DMS53 (cell line): ENCODE measurements at regions not wholly inside any gene's neighbourhood (a gene's known extent, or its start where the extent isn't known, plus 50 kb on each side); places are given as distances from the start of the nearest gene placed in this dataset.

ENCODE experiments used
- DNase-seq: peaks from one replicate; lab custom pipeline; 2025; lab: John Stamatoyannopoulos, UW

GRCh38 chr11:129324533-129325175, 51.0 kb upstream of the BARX2 start:
- DNase-seq, result peak; percentile 95

GRCh38 chr11:129323896-129324502, 51.6 kb upstream of the BARX2 start:
- DNase-seq, result peak; percentile 89

- no peak for DNase-seq
Observed at GRCh38 chr11:129322941-129323340, 52.7 kb upstream of the BARX2 start.

GRCh38 chr11:129321076-129321475, 54.6 kb upstream of the BARX2 start:
- DNase-seq, result no peak

DNA sequence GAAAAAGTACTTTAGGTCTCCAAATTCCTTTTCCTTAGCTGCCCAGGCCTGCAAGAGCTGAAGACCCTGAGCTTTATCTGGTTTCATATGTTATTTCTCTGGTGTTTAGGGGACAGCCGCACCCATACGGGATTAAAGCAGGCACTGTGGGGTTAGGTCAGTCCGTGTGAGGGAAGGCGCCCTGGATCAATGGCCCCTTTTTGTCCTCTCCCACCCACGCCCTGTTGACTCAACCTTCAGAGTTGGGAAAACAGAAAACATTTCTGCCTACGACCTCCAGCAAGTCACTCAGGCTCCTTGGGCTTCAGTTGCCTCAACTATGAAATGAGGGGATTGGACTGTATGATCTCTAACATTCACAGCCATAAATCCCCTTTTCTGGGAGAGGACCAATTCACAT, 55.2 kb upstream of the BARX2 start:
- no peak for DNase-seq

GRCh38 chr11:129319751-129320150, 55.9 kb upstream of the BARX2 start:
- no peak for DNase-seq

- no peak for DNase-seq
Observed at GRCh38 chr11:129319201-129319600, 56.4 kb upstream of the BARX2 start.

DNA sequence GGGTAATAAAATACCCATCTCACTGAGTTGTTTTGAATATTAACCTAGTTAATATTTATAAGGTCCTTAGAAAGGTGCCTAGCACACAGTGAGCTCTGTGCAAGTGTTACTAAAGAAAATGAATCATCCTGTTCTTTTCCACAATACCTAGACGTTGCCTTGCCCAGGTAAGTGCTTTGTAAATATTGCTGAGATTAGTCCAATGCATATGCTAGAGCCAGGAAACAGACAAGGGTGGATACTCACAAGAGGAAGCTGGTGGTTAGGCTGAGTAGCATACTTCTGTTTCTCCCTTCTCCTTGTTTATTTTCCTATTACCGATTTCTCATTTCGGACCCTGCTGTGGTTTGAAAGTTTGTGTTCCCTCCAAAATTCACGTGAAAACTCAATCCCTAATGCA, 58.1 kb upstream of the BARX2 start:
- peak; percentile 95 for DNase-seq

GRCh38 chr11:129316781-129317180, 58.9 kb upstream of the BARX2 start:
- DNase-seq, result no peak

DNA sequence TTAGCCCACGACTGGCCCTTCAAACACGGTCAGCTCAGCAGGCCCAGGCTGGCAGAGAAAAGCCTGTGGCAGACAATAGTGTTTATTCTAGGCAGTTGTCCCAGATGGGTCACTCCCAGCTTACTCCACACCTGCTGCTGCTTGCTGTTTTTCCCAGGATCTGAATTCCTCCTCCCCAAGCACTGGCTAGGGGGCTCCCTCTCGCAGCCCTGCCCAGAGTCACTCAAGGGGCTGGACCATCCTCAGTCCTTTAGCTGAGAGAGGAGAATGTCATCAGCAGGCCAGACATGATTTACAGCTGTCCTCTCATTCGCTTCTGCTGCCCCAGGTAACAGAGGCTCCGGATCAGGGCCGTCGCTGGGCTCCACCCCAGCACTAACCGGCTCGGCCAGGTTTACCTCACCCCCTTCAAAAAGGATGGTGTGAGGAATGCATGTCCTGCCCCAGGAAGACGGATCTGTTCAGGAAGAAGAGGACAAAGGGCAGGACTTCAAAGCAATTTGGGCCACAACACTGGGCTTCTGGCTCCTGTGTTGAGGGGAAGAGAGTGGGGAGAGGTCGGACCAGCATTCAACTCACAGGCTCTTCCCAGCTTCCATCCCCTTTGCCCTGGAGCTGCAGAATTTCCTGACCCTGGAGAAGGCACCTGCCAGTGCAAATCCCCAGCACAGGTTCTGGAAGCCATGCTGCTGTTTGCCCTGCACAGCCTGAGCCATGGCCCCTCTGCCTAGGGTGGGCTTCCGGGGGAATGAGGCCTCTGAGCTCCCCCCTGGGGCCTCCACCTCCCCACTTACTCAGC, 59.7 kb upstream of the BARX2 start:
- peak; percentile 100 for DNase-seq

GRCh38 chr11:129314371-129314770, 61.3 kb upstream of the BARX2 start:
- no peak for DNase-seq

- DNase-seq, result peak; percentile 58
Observed at GRCh38 chr11:129313541-129314297, 61.9 kb upstream of the BARX2 start.

GRCh38 chr11:129312730-129313503, 62.7 kb upstream of the BARX2 start:
- DNase-seq, result no peak

GRCh38 chr11:129308241-129308865, 67.3 kb upstream of the BARX2 start:
- DNase-seq, result no peak

- no peak for DNase-seq
Observed at GRCh38 chr11:129307162-129307561, 68.5 kb upstream of the BARX2 start.

DNA sequence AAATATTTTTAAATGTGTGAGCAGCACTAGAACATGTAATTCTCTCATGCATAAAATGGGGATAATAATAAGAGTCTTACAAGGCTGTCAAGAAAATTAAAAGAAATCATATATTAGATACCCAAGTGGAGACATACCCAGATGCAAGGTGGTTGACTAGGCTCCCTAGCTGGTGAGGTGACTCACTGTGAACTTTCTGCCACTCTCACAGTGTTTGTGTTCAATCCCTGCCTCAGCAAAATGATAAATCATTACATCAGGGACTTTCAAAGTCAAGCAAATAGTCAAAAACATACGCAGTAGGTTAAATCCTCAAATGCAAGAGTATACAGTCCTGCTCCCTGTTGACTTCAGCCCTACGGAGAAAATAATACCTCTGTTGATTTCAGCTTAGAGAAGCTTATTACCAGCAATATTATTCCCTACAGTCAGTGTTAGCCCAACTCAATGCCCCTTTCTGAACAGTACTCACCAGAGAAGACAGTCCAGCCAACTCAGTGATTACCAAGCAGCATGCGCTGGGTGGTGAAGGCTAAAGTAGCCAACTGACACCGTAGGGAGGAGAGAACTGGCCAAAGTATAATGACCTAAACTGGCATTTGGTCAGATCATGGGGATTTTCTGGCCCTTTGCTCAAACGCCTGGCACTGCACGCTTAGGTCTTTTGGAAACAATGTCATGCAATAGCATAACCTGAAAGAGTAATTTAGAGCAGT, 73.1 kb upstream of the BARX2 start:
- peak; percentile 30 for DNase-seq

GRCh38 chr11:129300099-129300498, 75.5 kb upstream of the BARX2 start:
- DNase-seq, result no peak

DNA sequence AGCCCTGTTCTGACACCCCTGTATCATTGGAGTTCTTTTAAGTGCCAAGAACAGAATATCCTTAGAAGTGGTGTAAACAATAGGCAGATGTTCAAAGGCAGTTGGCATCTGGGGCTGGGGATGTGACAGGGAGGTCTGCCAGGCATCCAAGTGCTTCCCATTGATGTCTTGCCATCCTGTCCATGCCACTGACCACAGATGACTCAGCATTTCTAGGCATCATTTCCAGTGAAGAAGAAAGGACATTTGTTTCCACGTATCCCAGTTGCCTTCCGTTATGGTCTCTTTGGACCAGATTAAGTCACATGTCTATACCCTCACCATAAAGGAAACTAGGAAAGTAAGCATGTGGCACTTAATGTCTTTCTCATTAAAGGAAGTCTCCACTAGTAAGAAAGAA, 76.7 kb upstream of the BARX2 start:
- DNase-seq, result peak; percentile 62

DNA sequence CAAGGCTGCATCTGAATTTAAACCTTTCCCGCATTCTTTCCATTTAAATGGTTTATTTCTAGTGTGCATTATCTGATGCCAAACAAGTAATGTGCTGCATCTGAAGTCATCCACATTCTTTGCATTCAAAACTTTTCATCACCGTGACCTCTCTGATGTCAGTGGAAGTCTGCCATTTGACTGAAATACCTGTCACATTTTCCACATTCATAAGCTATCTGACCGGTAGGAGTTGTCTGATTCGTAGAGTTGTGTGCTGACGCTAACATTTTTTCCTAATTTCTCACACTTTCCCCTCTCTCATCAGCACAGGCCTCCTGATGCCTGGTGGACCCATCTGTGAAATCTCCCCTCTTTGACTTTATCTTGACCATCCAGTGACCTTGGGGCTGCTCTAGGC, 79.9 kb upstream of the BARX2 start:
- DNase-seq, result no peak

- DNase-seq, result no peak
Observed at GRCh38 chr11:129292771-129293170, 82.9 kb upstream of the BARX2 start.

- no peak for DNase-seq
Observed at GRCh38 chr11:129292092-129292491, 83.6 kb upstream of the BARX2 start.
